Left kidney (tissue), 1 donor: ENCODE measurements at regions not wholly inside any gene's neighbourhood (a gene's known extent, or its start where the extent isn't known, plus 50 kb on each side); places are given as distances from the start of the nearest gene placed in this dataset.
"Not testable (repeated sequence)": the region's sequence is repeated elsewhere in the genome, so short reads cannot be mapped to it uniquely, and the experiment has no call there.

Experiments
- DNase-seq: peaks from one replicate; pipeline ENCODE4 v3.0.0-alpha.2; 2013

DNA sequence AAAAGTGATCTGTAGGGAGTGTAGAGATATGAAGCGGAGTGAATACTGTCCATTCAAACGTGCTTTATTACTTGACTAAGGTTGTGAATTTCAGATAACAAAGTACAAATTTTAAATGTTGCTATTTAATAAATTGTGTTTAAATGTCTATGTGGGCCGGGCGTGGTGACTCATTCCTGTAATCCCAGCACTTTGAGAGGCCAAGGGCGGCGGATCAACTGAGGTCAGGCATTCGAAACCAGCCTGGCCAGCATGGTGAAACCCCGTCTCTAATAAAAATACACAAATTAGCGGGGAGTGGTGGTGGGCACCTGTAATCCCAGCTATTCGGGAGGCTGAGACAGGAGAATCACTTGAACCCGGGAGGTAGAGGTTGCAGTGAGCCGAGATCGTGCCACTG lies 1544.1 kb downstream of the SLITRK5 start:
- DNase-seq: not testable (repeated sequence)

DNA sequence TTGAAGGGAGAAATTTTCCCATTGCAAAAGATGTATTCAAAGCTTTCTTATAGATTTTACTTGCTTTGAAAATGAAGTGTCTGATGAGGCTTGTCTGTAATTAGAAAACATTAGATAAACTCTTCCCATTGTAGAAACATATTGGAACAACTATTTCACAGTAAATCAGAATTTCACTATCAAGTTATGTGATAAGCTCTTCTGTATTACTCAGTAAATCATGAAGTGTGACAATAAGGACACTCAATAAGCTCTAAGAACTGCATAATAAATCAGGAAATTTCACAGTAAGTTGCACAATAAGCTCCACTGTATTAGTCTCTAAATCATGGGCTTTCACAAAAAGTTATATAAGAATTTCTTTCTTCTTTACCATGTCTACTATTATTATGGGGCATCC lies 1546.6 kb downstream of the SLITRK5 start:
- DNase-seq: no peak

DNA sequence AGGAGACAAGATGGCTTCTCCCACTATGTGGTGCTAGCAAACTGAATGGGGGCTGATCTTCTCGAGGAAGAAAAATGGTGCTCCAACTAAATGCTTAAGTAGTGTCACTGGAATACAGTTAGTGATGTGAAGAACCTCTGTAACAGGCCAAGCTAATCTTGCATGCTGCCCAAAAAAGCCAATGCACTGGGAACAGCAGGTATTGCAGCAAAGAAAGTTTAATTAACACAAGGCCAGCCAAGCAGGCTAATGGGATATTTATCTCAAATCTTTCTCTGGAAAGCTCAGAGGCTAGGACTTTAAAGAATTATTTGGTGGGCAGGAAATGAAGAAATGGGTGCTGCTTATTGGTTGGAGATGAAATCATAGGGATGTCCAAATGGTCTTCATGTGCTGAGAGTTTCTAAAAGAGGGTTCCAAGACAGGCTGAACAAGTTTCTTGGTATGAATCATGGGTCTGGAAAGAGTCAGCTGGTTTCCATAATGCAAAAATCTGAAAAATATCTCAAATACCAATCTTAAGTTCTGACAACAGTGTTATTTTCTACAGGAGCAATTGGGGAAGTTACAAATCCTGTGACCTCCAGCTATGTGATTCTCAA lies 1550.5 kb downstream of the SLITRK5 start:
- DNase-seq: no peak

DNA sequence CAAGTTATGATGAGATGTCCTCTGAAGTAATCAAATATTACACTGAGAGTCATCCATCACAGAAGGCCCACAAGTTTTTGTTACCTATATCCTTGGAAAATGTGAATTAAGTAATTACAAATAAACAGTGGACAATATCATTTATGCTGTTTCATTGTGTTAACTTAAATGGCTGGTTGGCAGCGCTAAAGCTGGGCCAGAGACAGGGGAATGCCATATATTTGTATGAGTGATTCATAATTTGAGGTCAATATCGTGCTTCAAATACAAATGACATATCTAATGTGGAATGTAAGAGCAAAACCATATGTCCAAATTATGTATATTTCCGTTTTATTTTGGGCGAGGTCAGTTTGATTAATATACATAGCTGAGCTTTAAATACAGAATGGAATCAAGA lies 1556.2 kb downstream of the SLITRK5 start:
- DNase-seq: no peak

DNA sequence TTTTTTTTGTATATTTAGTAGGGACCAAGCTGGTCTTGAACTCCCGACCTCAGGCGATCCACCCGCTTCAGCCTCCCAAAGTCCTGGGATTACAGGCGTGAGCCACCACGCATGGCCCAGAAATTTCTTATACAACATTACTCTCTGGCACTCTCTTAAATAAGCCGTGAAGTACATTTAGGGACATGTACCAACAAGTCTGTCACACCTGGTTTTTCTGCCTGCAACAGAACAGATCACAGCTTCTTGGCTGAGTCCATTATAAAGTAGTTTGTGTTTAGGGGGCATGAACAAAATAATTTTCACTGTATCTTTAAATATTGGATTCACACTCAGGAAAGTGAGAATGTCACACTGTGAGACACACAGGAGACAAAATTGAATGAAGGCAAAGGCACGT lies 1567.3 kb downstream of the SLITRK5 start:
- no peak for DNase-seq

DNA sequence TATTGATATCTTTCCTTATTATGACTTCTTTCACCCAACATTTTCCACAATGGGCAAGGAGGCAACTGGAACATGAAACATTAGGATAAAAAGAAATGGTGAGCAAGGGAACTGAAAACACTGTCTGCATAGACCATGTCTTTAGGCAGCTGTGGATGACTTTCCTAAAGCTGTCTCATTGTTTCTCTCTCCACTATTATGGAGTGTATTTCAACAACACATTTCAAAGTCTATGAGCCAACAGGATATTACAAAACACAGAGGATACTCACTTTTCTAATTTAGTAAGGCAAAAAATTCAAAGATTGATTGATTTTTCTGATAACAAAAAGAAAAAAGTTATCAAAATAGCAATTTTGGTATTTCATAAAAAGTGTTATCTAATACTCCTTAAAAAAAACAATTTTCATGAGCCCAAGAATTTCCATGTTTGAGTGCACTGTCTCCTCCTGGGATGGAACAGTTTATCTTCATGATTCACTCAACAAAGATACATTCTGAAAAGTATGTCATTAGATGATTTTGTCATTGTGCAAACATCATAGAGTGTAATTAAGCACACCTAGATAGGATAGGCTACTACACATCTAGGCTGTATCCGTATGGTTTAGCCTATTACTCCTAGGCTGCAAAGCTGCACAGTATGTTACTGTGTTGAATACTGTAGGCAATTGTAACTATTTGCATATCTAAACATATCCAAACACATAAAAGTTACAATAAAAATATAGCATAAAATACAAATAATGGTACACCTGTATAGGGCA lies 1568.4 kb downstream of the SLITRK5 start:
- no peak for DNase-seq

DNA sequence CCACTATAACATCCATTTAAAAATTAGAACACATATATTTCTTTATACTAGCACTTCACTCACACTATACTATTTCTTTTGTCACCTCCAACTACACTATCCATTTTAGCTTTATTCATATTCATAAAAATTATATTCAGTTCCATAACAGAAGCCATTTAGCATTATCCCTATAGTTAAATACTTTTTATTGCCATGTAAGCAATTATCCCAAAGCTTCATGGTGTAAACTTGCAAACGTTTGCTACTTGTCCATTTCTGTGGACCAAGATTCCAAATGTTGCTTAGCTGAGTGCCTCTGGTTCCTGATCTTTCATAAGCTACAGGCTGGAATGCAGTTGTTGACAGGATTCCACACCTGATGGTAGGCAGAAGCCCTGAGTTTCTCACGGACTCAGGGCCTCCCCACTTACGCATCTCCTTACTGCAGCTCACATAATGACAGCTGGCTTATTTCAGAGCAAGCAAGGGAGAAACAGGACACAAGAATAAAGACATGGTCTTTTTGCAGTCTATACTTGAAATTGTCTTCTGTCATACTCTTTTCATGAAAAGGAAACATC lies 1584.8 kb downstream of the SLITRK5 start:
- DNase-seq: no peak

DNA sequence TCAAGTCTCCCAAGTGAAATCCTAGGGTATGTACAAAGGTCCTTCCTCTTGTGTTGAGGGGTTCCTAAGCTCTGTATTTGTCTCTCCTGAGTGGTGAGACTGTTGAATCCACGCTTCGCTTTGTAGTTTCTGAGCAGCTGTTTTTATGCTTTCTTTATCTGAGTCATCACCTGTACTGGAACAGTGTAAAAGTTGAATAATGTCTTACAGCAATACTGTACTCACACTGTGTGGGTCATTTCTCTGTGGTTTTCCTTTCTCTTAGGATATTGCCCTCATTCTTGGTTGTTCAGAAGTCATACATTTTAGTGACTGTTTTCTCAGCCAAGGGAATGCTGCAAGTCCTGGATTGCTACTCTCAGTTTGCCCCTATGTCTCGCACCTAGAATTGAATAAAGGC lies 1596.6 kb downstream of the SLITRK5 start:
- no peak for DNase-seq

DNA sequence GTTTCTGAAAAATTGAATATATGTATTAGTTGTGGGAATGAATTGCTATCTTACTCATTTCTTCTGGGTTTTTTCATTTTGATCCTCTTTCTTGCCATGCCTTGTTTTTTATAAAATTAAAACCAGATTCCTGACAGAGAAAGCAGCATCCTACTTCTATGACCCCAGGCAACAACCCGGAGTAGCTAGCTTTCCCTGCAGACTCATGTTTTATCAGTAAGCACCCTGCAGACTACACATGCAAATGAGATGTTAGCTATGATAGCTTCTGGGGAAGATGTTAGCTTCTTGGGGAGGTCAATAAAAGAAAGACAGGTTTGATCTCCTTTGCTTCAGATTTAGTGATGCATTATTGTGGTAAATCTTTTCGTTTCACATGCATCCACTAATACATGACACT lies 1598.6 kb downstream of the SLITRK5 start:
- no peak for DNase-seq

DNA sequence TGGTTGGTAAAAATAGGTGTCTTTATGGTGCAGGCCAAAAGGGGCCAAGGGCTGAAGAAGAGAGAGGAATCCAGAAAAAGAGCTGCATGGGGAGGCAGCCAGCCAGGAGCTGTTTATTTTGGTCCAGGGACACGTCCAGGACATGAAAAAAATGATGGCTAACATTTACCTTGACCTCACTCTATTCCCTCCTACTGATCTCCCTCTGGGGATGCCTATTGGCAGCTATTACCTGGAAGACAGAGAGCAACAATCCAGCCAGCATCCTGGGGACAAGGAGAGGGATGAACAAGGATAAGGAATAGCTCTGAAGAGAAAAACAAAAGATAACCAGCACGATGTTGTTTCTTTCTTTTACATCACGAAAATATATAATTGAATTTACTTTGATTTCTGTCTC lies 1599.6 kb downstream of the SLITRK5 start:
- no peak for DNase-seq

DNA sequence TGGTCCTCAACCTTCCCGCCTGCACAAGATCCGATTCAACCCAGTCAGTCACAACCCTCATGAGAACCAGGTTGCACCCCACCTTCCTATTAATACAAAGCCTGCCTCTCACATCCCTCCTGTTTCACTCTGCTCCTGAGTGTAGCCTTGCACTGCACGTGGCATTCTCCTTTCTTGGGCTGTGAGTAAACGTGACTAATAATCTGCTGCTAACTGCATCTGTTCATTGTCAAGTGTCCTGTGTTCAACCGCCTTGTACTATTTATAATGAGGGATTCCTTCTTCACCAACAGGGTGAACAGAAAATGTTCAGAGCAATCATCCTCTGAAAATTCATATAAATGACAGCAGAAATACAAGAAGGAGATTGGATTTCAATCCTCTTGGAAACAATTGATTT lies 1608.2 kb downstream of the SLITRK5 start:
- no peak for DNase-seq

DNA sequence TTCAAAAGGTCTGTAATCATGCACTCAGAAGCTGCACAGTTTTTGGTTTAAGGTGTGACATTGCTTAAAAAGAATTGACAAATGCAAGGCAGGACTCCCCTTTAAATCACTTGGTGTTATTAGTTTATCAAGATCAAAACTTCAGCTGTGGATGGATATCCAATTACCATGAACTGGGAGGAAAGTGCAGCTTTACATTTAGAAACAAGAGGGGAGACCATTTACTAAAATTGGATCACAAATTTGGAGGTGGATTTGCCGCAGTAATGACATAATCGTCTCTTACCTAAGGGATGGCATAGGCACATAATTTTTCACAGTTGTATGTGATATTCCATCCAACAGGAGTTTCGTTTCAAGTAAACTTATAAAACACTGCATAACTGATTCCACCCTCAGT lies 1610.2 kb downstream of the SLITRK5 start:
- DNase-seq: no peak

DNA sequence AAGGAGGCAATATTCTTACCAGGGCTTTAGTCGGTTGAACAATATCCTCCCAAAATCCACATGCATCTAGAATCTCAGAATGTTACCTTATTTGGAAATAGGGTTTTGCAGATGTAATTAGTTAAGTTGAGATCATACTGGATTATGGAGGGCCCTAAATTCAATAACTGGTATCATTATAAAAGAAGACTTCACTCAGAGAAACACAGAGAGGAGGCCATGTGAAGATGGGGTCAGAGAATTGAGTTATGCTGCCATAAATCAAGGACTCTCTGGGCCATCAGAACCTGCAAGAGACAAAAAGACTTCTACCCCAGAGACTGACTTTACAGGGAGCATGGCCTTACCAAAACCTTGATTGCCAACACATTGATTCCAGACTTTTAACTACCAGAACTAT lies 1611.1 kb downstream of the SLITRK5 start:
- no peak for DNase-seq

DNA sequence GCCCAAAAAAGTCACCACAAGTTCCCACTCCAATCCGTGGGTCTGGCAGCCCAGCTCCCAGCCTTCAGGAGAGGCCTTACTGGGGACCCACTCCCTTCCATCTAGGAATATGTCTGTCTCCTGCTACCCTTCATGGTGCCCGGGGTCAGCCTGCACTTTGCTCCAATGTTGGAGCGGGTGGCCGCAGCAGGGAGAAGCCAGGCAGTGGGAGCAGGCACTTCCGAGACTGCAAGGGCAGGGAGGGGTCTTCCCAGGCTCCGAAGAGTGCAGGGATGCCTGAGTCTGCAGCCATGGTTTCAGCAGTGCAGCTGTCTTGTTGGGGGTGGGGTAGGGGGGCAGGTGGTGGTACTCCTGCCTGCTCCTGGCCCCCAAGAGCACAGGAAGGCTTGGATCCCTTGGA lies 1616.2 kb downstream of the SLITRK5 start:
- DNase-seq: no peak

DNA sequence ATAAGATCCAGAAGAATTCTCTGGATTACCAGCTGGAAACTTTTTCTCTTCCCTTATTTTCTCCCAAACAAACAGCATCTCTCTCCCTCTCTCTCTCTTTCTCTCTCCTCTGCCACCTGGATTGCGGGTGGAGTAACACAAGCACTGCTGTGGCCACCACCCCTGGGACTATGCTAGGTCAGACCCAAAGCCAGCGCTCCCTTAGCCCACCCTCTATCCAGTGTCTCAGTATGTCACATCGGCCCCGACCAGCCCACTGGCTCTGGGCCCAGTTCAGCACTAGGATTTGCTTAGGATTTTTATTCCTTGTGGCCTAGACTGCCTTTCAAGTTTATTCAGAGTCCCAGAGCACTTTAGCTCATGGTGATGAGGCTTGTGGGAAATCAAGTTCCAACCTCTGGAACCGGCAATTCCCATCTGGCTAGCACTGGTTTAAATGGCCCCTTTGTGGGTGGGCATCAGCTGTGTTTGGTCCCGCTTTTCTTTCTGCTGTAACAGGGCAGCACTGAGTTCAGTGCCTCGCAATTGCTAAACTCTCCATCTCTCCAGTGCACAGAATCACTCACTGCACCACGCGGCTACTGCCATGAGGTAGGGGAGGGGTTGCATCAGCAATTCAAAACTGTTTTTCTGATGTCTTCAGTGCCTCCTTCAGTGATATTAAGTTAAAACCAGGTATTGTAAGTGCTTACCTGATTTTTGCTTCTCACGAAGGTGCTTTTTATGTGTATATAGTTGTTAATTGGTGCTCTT lies 1623.1 kb downstream of the SLITRK5 start:
- no peak for DNase-seq

DNA sequence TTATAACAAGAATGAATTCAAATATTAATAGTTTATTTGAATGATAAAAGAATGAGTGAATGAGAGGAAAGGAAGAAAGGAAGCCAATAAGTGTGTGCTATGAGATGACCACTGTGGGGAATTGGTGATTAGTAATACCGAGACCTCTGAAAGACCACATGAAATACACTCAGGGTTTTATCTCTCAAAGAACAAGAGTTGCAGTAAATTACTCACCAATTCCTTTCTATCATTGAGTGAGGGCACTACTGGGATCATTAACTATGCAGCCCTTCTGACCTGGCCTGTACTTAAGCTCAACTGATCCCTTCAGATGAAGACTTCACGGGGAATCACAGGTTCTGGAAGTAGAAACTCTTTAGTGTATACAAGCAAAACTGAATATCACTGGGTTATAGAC lies 1636.1 kb downstream of the SLITRK5 start:
- no peak for DNase-seq

DNA sequence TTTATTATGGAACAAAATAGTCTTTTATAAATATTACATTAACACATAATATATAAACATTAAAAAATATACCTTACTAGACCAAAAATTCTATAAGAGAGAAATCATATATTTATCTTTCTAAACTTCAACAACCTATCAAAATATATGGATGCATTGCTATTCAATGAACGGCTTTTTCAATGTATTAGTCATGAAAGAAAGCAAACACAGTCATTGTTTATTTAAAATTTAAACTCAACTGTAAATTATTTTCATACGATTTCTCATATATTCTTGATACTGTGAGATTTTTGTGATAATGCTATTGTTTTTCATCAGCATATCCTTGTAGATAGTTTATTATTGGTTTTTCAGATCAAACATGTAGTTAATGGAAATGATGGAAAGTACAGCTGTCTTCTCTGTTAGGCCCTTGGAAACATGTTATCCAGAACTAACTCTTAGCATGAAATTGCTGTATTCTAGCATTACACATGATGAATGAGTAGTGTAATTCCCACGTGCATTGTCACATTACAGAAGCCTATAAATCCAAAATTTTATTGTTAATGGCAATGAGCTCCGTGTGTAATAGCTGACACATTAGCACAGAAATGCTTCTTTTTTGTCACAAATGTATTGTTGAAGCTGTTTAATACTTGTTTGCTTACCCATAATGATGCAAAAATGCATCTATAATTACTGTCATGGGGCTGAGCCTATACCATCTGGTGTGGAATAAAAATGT lies 1639.9 kb downstream of the SLITRK5 start:
- no peak for DNase-seq

DNA sequence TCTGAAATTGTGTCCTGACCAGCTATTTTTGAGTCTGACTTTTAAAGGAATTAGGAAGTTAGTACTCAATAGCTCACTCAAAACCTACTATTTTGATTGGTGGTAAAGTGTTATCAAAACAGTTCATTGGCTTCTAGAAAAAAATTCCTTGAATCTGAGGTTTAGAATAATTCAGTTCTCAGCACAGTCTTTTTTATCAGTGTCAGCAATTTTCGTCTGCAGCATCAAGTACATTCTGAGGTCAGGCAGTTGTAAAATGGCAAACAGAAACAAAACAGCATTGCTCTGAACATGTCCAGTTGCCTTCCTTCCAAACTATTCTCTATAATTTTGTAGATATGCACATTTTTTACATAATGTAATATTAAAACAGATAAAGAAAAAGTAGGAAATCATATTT lies 1644.1 kb downstream of the SLITRK5 start:
- no peak for DNase-seq

DNA sequence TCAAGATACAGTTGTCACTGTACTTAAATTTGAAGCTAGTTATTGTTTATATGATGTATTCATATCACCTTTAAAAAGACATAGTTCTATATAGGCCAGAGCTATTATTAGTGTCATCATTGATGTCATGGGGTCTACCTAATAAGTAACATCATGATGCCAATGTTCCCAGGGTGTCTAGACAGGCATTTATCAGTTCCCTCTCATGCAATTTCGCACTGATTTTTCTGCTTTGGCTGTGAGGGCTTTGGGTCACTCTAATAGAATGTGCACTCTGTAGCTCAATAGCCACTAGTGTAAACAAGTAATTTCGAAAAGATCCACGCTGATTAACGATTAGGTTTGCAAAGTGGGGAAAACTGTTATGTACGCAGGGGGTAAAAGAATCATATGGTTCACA lies 1651.3 kb downstream of the SLITRK5 start:
- no peak for DNase-seq

DNA sequence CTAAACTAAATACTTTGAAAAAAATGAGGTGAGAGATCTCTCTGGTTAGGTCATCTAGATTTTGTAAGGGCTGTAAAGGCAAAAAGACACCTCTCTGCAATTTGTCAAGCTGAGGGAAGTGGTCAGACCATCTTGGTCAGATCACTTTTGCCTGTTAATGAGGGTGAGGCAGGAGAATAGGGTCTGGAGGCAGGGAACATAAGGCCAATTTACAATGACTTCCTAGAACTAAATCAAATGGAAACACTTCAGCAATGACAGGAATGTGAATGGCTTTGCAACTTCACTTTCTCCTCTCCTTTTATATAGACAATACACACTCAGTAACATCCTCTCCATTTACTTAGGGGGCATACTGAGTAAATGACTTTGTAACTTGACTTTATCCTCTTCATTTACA lies 1653.4 kb downstream of the SLITRK5 start:
- no peak for DNase-seq

DNA sequence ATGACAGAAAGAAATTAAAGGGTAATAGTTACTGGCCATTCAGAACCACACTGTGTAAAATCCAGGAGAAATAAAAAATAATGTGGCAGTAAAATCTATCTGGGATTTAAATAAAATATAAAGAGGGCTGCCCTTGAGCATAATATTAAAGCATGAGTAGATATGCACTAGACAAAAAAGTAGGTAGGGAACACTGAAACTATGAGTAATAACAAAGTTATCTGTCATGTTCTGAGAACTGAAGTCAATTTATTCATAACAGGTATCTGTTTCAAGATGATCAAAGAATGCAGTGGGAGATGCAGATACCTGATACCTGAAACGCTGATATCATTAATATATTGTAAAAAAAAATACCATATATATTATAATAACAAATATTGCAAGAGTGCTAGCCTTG lies 1672.0 kb downstream of the SLITRK5 start:
- DNase-seq: no peak

DNA sequence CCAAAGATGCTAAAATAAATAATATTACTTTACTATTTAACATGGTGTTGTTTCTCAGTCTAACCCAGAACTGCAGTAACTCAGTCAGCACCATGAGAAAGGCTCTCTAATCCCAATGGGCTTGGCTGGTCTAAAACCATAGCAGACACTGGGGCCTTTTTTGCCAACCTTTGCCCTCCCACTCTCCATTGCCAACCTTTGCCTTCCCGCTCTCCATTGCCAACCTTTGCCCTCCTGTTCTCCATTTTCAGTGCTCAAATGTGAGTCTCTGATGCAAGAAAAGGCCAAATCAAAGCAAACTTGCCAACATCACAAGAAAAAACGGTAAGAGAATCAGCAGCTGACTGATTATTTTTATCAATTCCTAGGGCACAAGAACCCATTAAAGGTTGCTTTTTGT lies 1681.2 kb downstream of the SLITRK5 start:
- DNase-seq: no peak

DNA sequence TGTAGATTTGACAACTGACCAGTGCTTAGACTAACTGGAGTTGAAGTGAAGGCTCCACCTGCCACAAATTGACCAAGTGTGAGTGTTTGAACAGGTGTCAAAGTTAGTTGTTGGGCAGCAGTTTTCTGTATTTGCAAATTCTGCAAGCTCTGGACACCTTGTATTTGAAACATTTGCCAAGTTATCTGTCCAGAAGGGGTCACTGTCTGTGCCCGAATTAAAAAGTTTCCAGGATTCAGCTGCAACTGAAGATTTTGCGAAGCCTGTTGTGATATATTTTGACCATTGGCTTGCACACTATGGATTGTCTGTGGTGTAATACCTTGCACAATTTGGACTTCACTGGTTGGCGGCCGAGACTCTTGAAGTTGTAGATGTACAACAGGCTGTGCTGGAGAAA lies 1690.7 kb downstream of the SLITRK5 start:
- DNase-seq: no peak
